ENCODE measurements at regions not wholly inside any gene's neighbourhood (a gene's known extent, or its start where the extent isn't known, plus 50 kb on each side); places are given as distances from the start of the nearest gene placed in this dataset.

- no peak for TF ChIP-seq CTCF (IDR thresholded peaks at IDR 0.05)
- TF ChIP-seq POLR2A (IDR thresholded peaks at IDR 0.05) = no peak
Observed at GRCh38 chr7:41336455-41336952, 366.4 kb downstream of the INHBA start.

Measured in breast epithelium (tissue), 3 donors.